Pancreas (tissue), 10 donors: ENCODE measurements at regions not wholly inside any gene's neighbourhood (a gene's known extent, or its start where the extent isn't known, plus 50 kb on each side); places are given as distances from the start of the nearest gene placed in this dataset.

ENCODE experiments used
- ATAC-seq, 4 donors: fragments of 200-7000 bp; cut with Tn5 transposase; one replicate each; pipeline versions ENCODE4 v1.8.0 to v1.9.1; 2020; ENCODE audit warnings: mild to moderate bottlenecking in 4 of 4, moderate library complexity in 4 of 4
- DNase-seq, 6 donors: peaks; one replicate each; pipeline ENCODE4 v3.0.0-alpha.2; 2020
- FAIRE-seq: peaks from 2 replicates; lab custom pipeline; 2012; peaks lifted over from hg19 to GRCh38; lab: Jason Lieb, UNC
- H3K27ac ChIP-seq, 4 donors: fragments of 200-600 bp; sonication (generic); 1 replicate in 3 of 4; 2 replicates in 1 of 4; pipeline versions ENCODE4 v1.5.0 to v1.8.0; 2020
- H3K27me3 ChIP-seq, 4 donors: fragments of 200-600 bp; one replicate each; pipeline ENCODE4 v1.8.0; 2021
- H3K36me3 ChIP-seq, 3 donors: fragments of 200-600 bp; sonication (generic) in 1 of 3; one replicate each; pipeline versions ENCODE4 v1.5.0 to v1.8.0; 2020 to 2021
- H3K4me1 ChIP-seq, 3 donors: fragments of 200-600 bp; one replicate each; pipeline ENCODE4 v1.8.0; 2021
- H3K4me3 ChIP-seq, 4 donors: fragments of 200-600 bp; sonication (generic) in 2 of 4; one replicate each; pipeline versions ENCODE4 v1.5.0 to v1.8.0; 2020 to 2021
- H3K9me3 ChIP-seq, 4 donors: fragments of 200-600 bp; one replicate each; pipeline ENCODE4 v1.8.0; 2021
- CTCF ChIP-seq, 4 donors: fragments of 200-600 bp; sonication (generic) in 3 of 4; IDR thresholded peaks; one replicate each; pipeline versions ENCODE4 v1.5.0 to v1.8.0; 2021; ENCODE audit warnings: antibody characterized with exemption in 4 of 4
- WGBS, 2 donors: extraction: QIAGEN DNeasy Blood & Tissue Kit; methylation state at CpG; one replicate each; pipeline ENCODE4 v1.1.7; 2013; 5-methylcytosine and 5-hydroxymethylcytosine counted together
- intact Hi-C, 3 donors: fragments of 100-400 bp; cut with DNase I; formaldehyde crosslinking; loops; one replicate each; pipeline versions ENCODE4 v1.11.1 to v1.14.2; 2022
- donor health status: healthy with polysubstance abuse.
- donor health status: DM: no; HTN: no; CAD: no; lungs with moderate emphysema.
- donor health status: DM: no; HTN: no; CAD: no.
- donor health status: control.
- donor health status: control.
- donor health status: Bipolar disorder and iron deficiency.
- donor health status: DM: yes; HTN: yes; CAD: no.
- donor health status: DM: no; HTN: no; CAD: no.
- donor health status: DM: no; HTN: no; CAD: no.
- donor health status: DM: yes; HTN: yes; CAD: no.

GRCh38 chr16:50909831-50910735, 168.2 kb downstream of the CYLD start:
- no peaks in the 10 kb centered on the region for H3K9me3 ChIP-seq
- FAIRE-seq (no peak), DNase-seq (no peak), ATAC-seq (peak in 2 of 4 donors; percentile 68 to 70)
- WGBS, 2 donors: 55% methylated on average over 10 of the region's 10 CpGs
- TF ChIP-seq CTCF (IDR thresholded peaks at IDR 0.05): no peak
- H3K27ac ChIP-seq: peak overlapping the region in 1 of 4 donors; percentile 13
- no peaks in the 10 kb centered on the region for H3K36me3 ChIP-seq
- no peaks in the 10 kb centered on the region for H3K27me3 ChIP-seq
- H3K4me3 ChIP-seq: no peak overlapping the region
- no peaks in the 10 kb centered on the region for H3K4me1 ChIP-seq
- intact Hi-C loops: no loop called here

GRCh38 chr16:50908468-50908867, 166.6 kb downstream of the CYLD start:
- no peaks in the 10 kb centered on the region for H3K27me3 ChIP-seq
- no peaks in the 10 kb centered on the region for H3K9me3 ChIP-seq
- H3K36me3 ChIP-seq: no peaks in the 10 kb centered on the region
- no peak overlapping the region for H3K27ac ChIP-seq
- FAIRE-seq (no peak), ATAC-seq (no peak), DNase-seq (no peak)
- no peak overlapping the region for H3K4me3 ChIP-seq
- intact Hi-C loops: no loop called here
- no peaks in the 10 kb centered on the region for H3K4me1 ChIP-seq
- no peak for TF ChIP-seq CTCF (IDR thresholded peaks at IDR 0.05)
- 80 to 87% methylated on average over 7 of the region's 7 CpGs for WGBS, 2 donors

- no peak overlapping the region for H3K4me3 ChIP-seq
- no peak for FAIRE-seq
- intact Hi-C loops: no loop called here
- H3K4me1 ChIP-seq: no peaks in the 10 kb centered on the region
- ATAC-seq: no peak
- no peaks in the 10 kb centered on the region for H3K27me3 ChIP-seq
- H3K9me3 ChIP-seq: no peaks in the 10 kb centered on the region
- no peak for DNase-seq
- 71 to 76% methylated on average over 10 of the region's 10 CpGs for WGBS, 2 donors
- no peaks in the 10 kb centered on the region for H3K36me3 ChIP-seq
- no peak overlapping the region for H3K27ac ChIP-seq
- TF ChIP-seq CTCF (IDR thresholded peaks at IDR 0.05): no peak
Measured at GRCh38 chr16:50906454-50906853, 164.6 kb downstream of the CYLD start.

- no peaks in the 10 kb centered on the region for H3K9me3 ChIP-seq
- 49 to 71% methylated on average over 1 of the region's 1 CpG for WGBS, 2 donors
- H3K36me3 ChIP-seq: no peaks in the 10 kb centered on the region
- H3K27ac ChIP-seq: no peak overlapping the region
- no peaks in the 10 kb centered on the region for H3K27me3 ChIP-seq
- ATAC-seq: peak in 1 of 4 donors; percentile 44
- no peaks in the 10 kb centered on the region for H3K4me1 ChIP-seq
- FAIRE-seq: no peak
- DNase-seq: no peak
- intact Hi-C loops: no loop called here
- TF ChIP-seq CTCF (IDR thresholded peaks at IDR 0.05): no peak
- H3K4me3 ChIP-seq: no peak overlapping the region
Measured at GRCh38 chr16:50902457-50902856, 160.6 kb downstream of the CYLD start.

GRCh38 chr16:50901062-50901461, 159.2 kb downstream of the CYLD start:
- Histone ChIP-seq H3K9me3 (no peaks in the 10 kb centered on the region), H3K4me1 (no peaks in the 10 kb centered on the region), H3K36me3 (no peaks in the 10 kb centered on the region), H3K4me3 (no peak overlapping the region), H3K27me3 (no peaks in the 10 kb centered on the region), H3K27ac (no peak overlapping the region)
- DNase-seq: no peak
- intact Hi-C loops: no loop called here
- no peak for FAIRE-seq
- 72 to 76% methylated on average over 2 of the region's 2 CpGs for WGBS, 2 donors
- ATAC-seq: no peak
- no peak for TF ChIP-seq CTCF (IDR thresholded peaks at IDR 0.05)
